Adrenal gland (tissue), 5 donors: ENCODE measurements at regions not wholly inside any gene's neighbourhood (a gene's known extent, or its start where the extent isn't known, plus 50 kb on each side); places are given as distances from the start of the nearest gene placed in this dataset.

Experiments
- CTCF ChIP-seq, 6 experiments: fragments of 450-650 bp in 4 of 6; fragments of 200-600 bp in 2 of 6; sonication (generic) in 1 of 6; IDR thresholded peaks; 1 replicate in 5 of 6; 2 replicates in 1 of 6; pipeline versions ENCODE4 v1.5.1 to v1.8.0; 2016 to 2021; ENCODE audit warnings: antibody characterized with exemption in 6 of 6, mild to moderate bottlenecking in 2 of 6, moderate library complexity in 1 of 6
- POLR2A ChIP-seq, 2 donors: fragments of 450-650 bp; IDR thresholded peaks; one replicate each; pipeline ENCODE4 v1.6.1; 2017; ENCODE audit warnings: antibody characterized with exemption in 2 of 2, mild to moderate bottlenecking in 2 of 2, moderate library complexity in 1 of 2
- donor health status: DM: no; HTN: no; CAD: no.

DNA sequence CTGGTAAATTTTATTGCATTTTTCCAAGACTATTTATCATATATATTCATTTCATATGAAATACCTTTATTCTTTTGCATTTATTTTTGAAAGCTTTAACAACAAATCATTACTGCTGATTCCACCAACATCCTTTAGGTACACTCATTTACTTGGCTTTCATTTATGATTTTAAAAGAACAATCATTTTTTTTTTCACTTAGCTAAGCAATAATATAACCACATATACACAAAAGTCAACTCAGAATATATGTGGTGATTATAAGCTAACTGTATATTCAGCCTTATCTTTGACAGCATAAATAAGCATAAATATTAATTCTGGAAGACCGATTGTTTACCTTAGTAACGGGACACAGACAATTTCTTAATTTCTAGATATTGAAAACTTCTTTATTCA, 458.6 kb upstream of the ZNF385D start:
- no peak for TF ChIP-seq CTCF (IDR thresholded peaks at IDR 0.05)
- TF ChIP-seq POLR2A (IDR thresholded peaks at IDR 0.05) = no peak
